OCI-LY3 (cell line): ENCODE measurements at regions not wholly inside any gene's neighbourhood (a gene's known extent, or its start where the extent isn't known, plus 50 kb on each side); places are given as distances from the start of the nearest gene placed in this dataset.

ENCODE experiments used
- EZH2phosphoT487 ChIP-seq: fragments of 200-600 bp; shearing (Covaris generic); IDR thresholded peaks from 2 replicates; pipeline ENCODE4 v1.6.1; 2018; ENCODE audit warnings: antibody characterized with exemption, mixed run types, low read depth
- TF ChIP-seq, protein P1 (sequence below): fragments of 200-600, 300-600 bp; sonication (generic); IDR thresholded peaks from 2 replicates; pipeline ENCODE4 v1.5.1; 2014; ENCODE audit warnings: antibody characterized with exemption, low read length, low read depth

DNA sequence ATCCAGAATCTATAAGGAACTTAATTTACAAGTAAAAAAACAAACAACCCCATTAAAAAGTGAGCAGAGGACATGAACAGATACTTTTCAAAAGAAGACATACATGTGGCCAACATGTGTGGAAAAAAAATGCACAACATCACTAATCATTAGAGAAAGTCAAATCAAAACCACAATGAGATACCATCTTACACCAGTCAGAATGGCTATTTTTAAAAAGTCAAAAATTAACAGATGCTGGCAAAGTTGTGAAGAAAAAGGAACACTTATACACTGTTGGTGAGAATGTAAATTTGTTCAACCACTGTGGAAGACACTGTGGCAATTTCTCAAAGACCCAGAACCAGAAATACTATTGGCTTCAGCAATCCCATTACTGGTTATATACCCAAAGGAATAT lies 830.0 kb upstream of the ALCAM start:
- TF ChIP-seq, protein P1, sequence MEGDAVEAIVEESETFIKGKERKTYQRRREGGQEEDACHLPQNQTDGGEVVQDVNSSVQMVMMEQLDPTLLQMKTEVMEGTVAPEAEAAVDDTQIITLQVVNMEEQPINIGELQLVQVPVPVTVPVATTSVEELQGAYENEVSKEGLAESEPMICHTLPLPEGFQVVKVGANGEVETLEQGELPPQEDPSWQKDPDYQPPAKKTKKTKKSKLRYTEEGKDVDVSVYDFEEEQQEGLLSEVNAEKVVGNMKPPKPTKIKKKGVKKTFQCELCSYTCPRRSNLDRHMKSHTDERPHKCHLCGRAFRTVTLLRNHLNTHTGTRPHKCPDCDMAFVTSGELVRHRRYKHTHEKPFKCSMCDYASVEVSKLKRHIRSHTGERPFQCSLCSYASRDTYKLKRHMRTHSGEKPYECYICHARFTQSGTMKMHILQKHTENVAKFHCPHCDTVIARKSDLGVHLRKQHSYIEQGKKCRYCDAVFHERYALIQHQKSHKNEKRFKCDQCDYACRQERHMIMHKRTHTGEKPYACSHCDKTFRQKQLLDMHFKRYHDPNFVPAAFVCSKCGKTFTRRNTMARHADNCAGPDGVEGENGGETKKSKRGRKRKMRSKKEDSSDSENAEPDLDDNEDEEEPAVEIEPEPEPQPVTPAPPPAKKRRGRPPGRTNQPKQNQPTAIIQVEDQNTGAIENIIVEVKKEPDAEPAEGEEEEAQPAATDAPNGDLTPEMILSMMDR: no peak
- TF ChIP-seq EZH2phosphoT487: no peak
